HCT116 (cell line): ENCODE measurements at regions not wholly inside any gene's neighbourhood (a gene's known extent, or its start where the extent isn't known, plus 50 kb on each side); places are given as distances from the start of the nearest gene placed in this dataset.

Experiments used
- ATAC-seq: fragments of 200-7000 bp; cut with Tn5 transposase; 2 replicates; pipeline ENCODE4 v1.9.1; 2020; ENCODE audit warnings: mild to moderate bottlenecking, moderate library complexity
- BruUV-seq: library from RNA; stranded (reverse); fragments of 400-500 nt; replicated peaks from 2 replicates; lab custom pipeline; 2021; lab: Mats Ljungman, UMichigan
- CTCF ChIA-PET: fragments of 300-600 bp; sonication (Branson Sonifier 250); formaldehyde crosslinking; loops from one replicate; lab custom pipeline; 2021; ENCODE audit warnings: antibody characterized with exemption; lab: Charles Lee
- POLR2A ChIA-PET: fragments of 300-600, 350-600 bp; sonication (Branson Sonifier 250); formaldehyde crosslinking; loops from one replicate; lab custom pipeline; 2021; ENCODE audit warnings: antibody characterized with exemption; lab: Charles Lee
- RAD21 ChIA-PET, 2 experiments: fragments of 300-600 bp; sonication (Branson Sonifier 250); formaldehyde crosslinking; loops; one replicate each; lab custom pipeline; 2023; ENCODE audit warnings: low total read pairs in 2 of 2; ENCODE audit not compliant: uncharacterized antibody in 2 of 2, unreplicated experiment in 2 of 2, low non-redundant PET in 1 of 2; lab: Charles Lee
- DNase-seq: peaks from one replicate; pipeline ENCODE4 v3.0.0-alpha.2; 2010; ENCODE audit warnings: low read depth, low spot score
- H2AFZ ChIP-seq: fragments of 200-600 bp; shearing (Covaris generic), sonication (generic); 2 replicates; pipeline ENCODE4 v1.6.1; 2017; ENCODE audit warnings: low read depth, mixed run types, mixed read lengths, antibody characterized with exemption, low read length; ENCODE audit not compliant: poor library complexity, severe bottlenecking
- H3K27ac ChIP-seq: 2 replicates; pipeline ENCODE4 v1.5.1; 2012; ENCODE audit warnings: low read depth, low read length
- H3K27me3 ChIP-seq: fragments of 200-600 bp; sonication (generic); 2 replicates; pipeline ENCODE4 v1.6.1; 2016; ENCODE audit warnings: mixed run types, low read length, mixed read lengths; ENCODE audit not compliant: insufficient read depth
- H3K36me3 ChIP-seq, 2 experiments: fragments of 200-500 bp in 1 of 2; fragments of 200-600 bp in 1 of 2; sonication (Bioruptor generic) in 1 of 2; sonication (generic) in 1 of 2; 2 replicates each; pipeline versions ENCODE4 v1.5.1 to v1.6.1; 2014 to 2016; ENCODE audit warnings: low read length in 2 of 2, inconsistent platforms in 1 of 2, mixed read lengths in 1 of 2, mixed run types in 1 of 2; ENCODE audit not compliant: insufficient read depth in 2 of 2, control insufficient read depth in 1 of 2
- H3K4me1 ChIP-seq, 2 experiments: fragments of 200-600 bp in 1 of 2; sonication (generic) in 1 of 2; 2 replicates each; pipeline versions ENCODE4 v1.5.1 to v1.6.1; 2012 to 2017; ENCODE audit warnings: low read length in 2 of 2, inconsistent platforms in 1 of 2, mild to moderate bottlenecking in 1 of 2, mixed read lengths in 1 of 2, mixed run types in 1 of 2, moderate library complexity in 1 of 2; ENCODE audit not compliant: insufficient read depth in 2 of 2, control insufficient read depth in 1 of 2
- H3K4me2 ChIP-seq: fragments of 200-600 bp; sonication (generic); 2 replicates; pipeline ENCODE4 v1.6.1; 2017; ENCODE audit warnings: mixed run types, low read length, mixed read lengths
- H3K4me3 ChIP-seq, 2 experiments: fragments of 200-600 bp in 1 of 2; sonication (generic) in 1 of 2; replicated peaks in 1 of 2; 2 replicates each; pipeline ENCODE4 v1.5.1; 2011 to 2016; ENCODE audit warnings: low read length in 2 of 2, control low read depth in 1 of 2, low read depth in 1 of 2, mild to moderate bottlenecking in 1 of 2, mixed read lengths in 1 of 2, mixed run types in 1 of 2
- H3K79me2 ChIP-seq: fragments of 200-600 bp; sonication (generic); 2 replicates; pipeline ENCODE4 v1.6.1; 2017; ENCODE audit warnings: mild to moderate bottlenecking, mixed run types, low read length, moderate library complexity, mixed read lengths; ENCODE audit not compliant: insufficient read depth
- H3K9ac ChIP-seq: fragments of 200-600 bp; sonication (generic); 2 replicates; pipeline ENCODE4 v1.6.1; 2016; ENCODE audit warnings: low read length, mixed read lengths
- H3K9me2 ChIP-seq: fragments of 200-600 bp; sonication (generic), shearing (Covaris generic); 2 replicates; pipeline ENCODE4 v1.6.1; 2017; ENCODE audit warnings: mixed run types, mild to moderate bottlenecking, moderate library complexity; ENCODE audit not compliant: insufficient read depth
- H3K9me3 ChIP-seq, 2 experiments: fragments of 200-500 bp in 1 of 2; fragments of 200-600 bp in 1 of 2; sonication (Bioruptor generic) in 1 of 2; sonication (generic) in 1 of 2; 2 replicates each; pipeline ENCODE4 v1.6.1; 2014 to 2017; ENCODE audit warnings: low read length in 2 of 2, mixed read lengths in 2 of 2, inconsistent platforms in 1 of 2, low read depth in 1 of 2, mild to moderate bottlenecking in 1 of 2, mixed run types in 1 of 2, moderate library complexity in 1 of 2; ENCODE audit not compliant: control insufficient read depth in 1 of 2, insufficient read depth in 1 of 2
- H4K20me1 ChIP-seq: fragments of 200-600 bp; sonication (generic), shearing (Covaris generic); 2 replicates; pipeline ENCODE4 v1.6.1; 2017; ENCODE audit warnings: mixed run types, mild to moderate bottlenecking, moderate library complexity; ENCODE audit not compliant: insufficient read depth
- CEBPB ChIP-seq: IDR thresholded peaks from 2 replicates; pipeline ENCODE4 v1.6.1; 2012; ENCODE audit warnings: low read depth
- EGR1 ChIP-seq: IDR thresholded peaks from 2 replicates; pipeline ENCODE4 v1.6.1; 2012; ENCODE audit warnings: low read depth
- EZH2 ChIP-seq: fragments of 200-600 bp; sonication (generic); IDR thresholded peaks from 2 replicates; pipeline ENCODE4 v1.6.1; 2017; ENCODE audit warnings: antibody characterized with exemption, mixed run types
- EZH2phosphoT487 ChIP-seq: fragments of 200-600 bp; IDR thresholded peaks from 2 replicates; pipeline ENCODE4 v1.6.1; 2018; ENCODE audit warnings: antibody characterized with exemption, borderline replicate concordance
- FOSL1 ChIP-seq: IDR thresholded peaks from 2 replicates; pipeline ENCODE4 v1.6.1; 2012; ENCODE audit warnings: low read depth
- JUND ChIP-seq: IDR thresholded peaks from 2 replicates; pipeline ENCODE4 v1.6.1; 2012
- POLR2A ChIP-seq: IDR thresholded peaks from 2 replicates; pipeline ENCODE4 v1.7.0; 2011; ENCODE audit warnings: borderline replicate concordance; ENCODE audit not compliant: insufficient read depth, insufficient read length; ENCODE audit errors: extremely low read depth
- POLR2AphosphoS5 ChIP-seq: IDR thresholded peaks from 2 replicates; pipeline ENCODE4 v1.6.1; 2011; ENCODE audit warnings: mild to moderate bottlenecking, low read depth, low read length, moderate library complexity
- RAD21 ChIP-seq: IDR thresholded peaks from 2 replicates; pipeline ENCODE4 v1.6.1; 2012; ENCODE audit warnings: low read depth, mild to moderate bottlenecking
- SIN3A ChIP-seq: IDR thresholded peaks from 2 replicates; pipeline ENCODE4 v1.6.1; 2012; ENCODE audit warnings: low read depth
- SP1 ChIP-seq: IDR thresholded peaks from 2 replicates; pipeline ENCODE4 v1.6.1; 2012; ENCODE audit warnings: low read depth
- SRF ChIP-seq: IDR thresholded peaks from 2 replicates; pipeline ENCODE4 v1.6.1; 2012; ENCODE audit warnings: low read depth
- TCF7L2 ChIP-seq: IDR thresholded peaks from 2 replicates; pipeline ENCODE4 v1.7.0; 2011; ENCODE audit warnings: borderline replicate concordance, inconsistent platforms; ENCODE audit not compliant: insufficient read depth, insufficient read length; ENCODE audit errors: extremely low read depth
- YY1 ChIP-seq: IDR thresholded peaks from 2 replicates; pipeline ENCODE4 v1.6.1; 2011; ENCODE audit warnings: low read length, low read depth, moderate library complexity, mild to moderate bottlenecking; ENCODE audit not compliant: insufficient replicate concordance; ENCODE audit errors: extremely low read depth
- ZFX ChIP-seq: fragments of 450-650 bp; IDR thresholded peaks from 2 replicates; pipeline ENCODE4 v1.6.1; 2017
- ZNF274 ChIP-seq: fragments of 200-500 bp; sonication (Bioruptor generic); IDR thresholded peaks from 2 replicates; pipeline ENCODE4 v1.6.1; 2014; ENCODE audit warnings: mild to moderate bottlenecking, low read depth, low read length, inconsistent platforms
- intact Hi-C: fragments of 100-400 bp; cut with micrococcal nuclease; formaldehyde crosslinking; loops from 2 replicates; pipeline ENCODE4 v1.10.0; 2022
- TF ChIP-seq, protein P1 (sequence below): IDR thresholded peaks from 2 replicates; pipeline ENCODE4 v1.6.1; 2012
- TF ChIP-seq, protein P2 (sequence below), 3 experiments: fragments of 200-600 bp in 1 of 3; sonication (generic) in 1 of 3; IDR thresholded peaks in 2 of 3; conservative IDR thresholded peaks in 1 of 3; 2 replicates each; pipeline ENCODE4 v1.5.1; 2012 to 2017; ENCODE audit warnings: low read depth in 2 of 3, low read length in 2 of 3, antibody characterized with exemption in 1 of 3, borderline replicate concordance in 1 of 3, control low read depth in 1 of 3, mild to moderate bottlenecking in 1 of 3, mixed read lengths in 1 of 3, mixed run types in 1 of 3, moderate library complexity in 1 of 3; ENCODE audit not compliant: insufficient read depth in 1 of 3
- TF ChIP-seq, protein P3 (sequence below): IDR thresholded peaks from 2 replicates; pipeline ENCODE4 v1.6.1; 2012

DNA sequence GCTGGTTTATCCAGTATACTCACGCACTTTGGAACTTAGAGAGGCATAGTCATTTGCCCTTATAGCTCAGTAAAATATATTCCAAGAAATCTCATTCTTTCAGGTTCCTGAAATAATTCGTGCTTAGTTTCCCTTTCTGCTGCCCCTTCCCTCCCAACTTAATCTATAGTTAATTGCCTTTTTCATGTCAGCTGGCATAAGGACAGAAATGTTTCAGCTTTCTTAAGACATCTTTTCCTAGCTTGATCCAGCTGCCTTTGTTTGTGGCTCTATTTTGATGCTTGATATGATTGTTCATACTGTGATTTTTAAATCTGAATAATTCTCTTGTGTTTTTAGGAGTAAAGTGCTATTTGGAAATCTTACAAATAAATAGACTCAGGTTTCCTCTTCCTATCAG lies 120.0 kb upstream of the SEL1L start:
- intact Hi-C loops, result no loop called here
- TF ChIP-seq, protein P1, sequence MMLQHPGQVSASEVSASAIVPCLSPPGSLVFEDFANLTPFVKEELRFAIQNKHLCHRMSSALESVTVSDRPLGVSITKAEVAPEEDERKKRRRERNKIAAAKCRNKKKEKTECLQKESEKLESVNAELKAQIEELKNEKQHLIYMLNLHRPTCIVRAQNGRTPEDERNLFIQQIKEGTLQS, result no peak
- TF ChIP-seq TCF7L2, result no peak
- no peak for TF ChIP-seq EZH2
- no peak for TF ChIP-seq CEBPB
- BruUV-seq, result no TSS peak
- no peaks in the 10 kb centered on the region for H3K36me3 ChIP-seq
- H4K20me1 ChIP-seq, result no peaks in the 10 kb centered on the region
- ATAC-seq, result no peak
- H2AFZ ChIP-seq, result no peak overlapping the region
- ChIA-PET CTCF (no interaction called here), POLR2A (no interaction called here), RAD21 (no interaction called here)
- no peak overlapping the region for H3K9ac ChIP-seq
- no peak overlapping the region for H3K4me3 ChIP-seq
- H3K9me2 ChIP-seq, result no peaks in the 10 kb centered on the region
- no peaks in the 10 kb centered on the region for H3K79me2 ChIP-seq
- no peak for DNase-seq
- H3K27me3 ChIP-seq, result no peaks in the 10 kb centered on the region
- no peak overlapping the region for H3K4me2 ChIP-seq
- H3K9me3 ChIP-seq, result no peaks in the 10 kb centered on the region
- H3K27ac ChIP-seq, result no peak overlapping the region
- H3K4me1 ChIP-seq, result no peaks in the 10 kb centered on the region

DNA sequence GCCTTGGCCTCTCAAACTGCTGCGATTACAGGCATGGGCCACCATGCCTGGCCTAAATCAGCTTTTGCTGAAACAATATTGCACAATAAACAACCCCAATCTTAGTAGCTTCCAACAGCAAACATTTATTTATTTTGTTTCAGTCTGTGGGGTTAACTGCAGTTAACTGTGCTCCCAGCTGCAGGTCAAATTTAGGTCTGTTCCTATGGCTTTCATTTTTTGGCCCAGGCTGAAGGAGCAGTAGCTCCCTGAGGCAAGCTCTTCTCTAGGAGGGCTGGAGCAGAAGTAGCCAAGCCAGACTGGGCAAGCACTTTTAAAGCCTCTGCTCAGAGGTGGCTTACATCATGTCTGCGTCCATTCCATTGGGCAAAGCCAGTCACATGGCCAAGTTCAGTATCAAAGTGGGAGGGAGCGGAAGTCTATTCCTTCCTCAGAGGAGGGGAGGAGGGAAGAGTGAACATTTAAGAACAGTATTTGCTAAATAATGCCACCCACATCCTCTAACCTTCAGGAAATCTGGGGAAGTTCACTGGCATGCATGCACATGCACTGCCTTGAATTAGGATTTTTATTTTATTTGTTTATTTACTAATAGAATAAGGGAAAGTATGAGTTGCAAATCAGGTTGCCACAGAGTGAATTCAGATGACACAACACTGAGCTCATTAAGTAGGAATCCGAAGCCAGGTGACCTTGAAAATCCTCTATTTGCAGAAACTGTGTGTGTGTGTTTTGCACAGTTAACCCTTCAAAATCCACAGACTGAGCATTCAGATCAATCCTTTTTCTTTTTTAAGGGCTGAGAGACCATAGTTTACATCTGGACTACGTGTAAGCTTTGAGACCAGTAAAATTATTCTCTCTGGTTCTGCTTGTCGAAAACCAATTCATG lies 122.0 kb upstream of the SEL1L start:
- H4K20me1 ChIP-seq, result no peaks in the 10 kb centered on the region
- no peaks in the 10 kb centered on the region for H3K9me2 ChIP-seq
- H3K27ac ChIP-seq, result no peak overlapping the region
- no TSS peak for BruUV-seq
- POLR2A ChIA-PET, result no interaction called here
- no peak overlapping the region for H2AFZ ChIP-seq
- no peaks in the 10 kb centered on the region for H3K9me3 ChIP-seq
- CTCF ChIA-PET, result no interaction called here
- H3K4me2 ChIP-seq, result no peak overlapping the region
- H3K79me2 ChIP-seq, result no peaks in the 10 kb centered on the region
- intact Hi-C loops, result no loop called here
- ATAC-seq (no peak), DNase-seq (no peak)
- H3K36me3 ChIP-seq, result no peaks in the 10 kb centered on the region
- no peak overlapping the region for H3K4me3 ChIP-seq
- RAD21 ChIA-PET, result no interaction called here
- H3K9ac ChIP-seq, result no peak overlapping the region
- no peaks in the 10 kb centered on the region for H3K4me1 ChIP-seq
- no peaks in the 10 kb centered on the region for H3K27me3 ChIP-seq
- TF ChIP-seq RAD21 (no peak), SP1 (no peak), EZH2phosphoT487 (no peak), FOSL1 (no peak), ZNF274 (no peak), EGR1 (no peak), POLR2AphosphoS5 (no peak), SIN3A (no peak), YY1 (no peak), POLR2A (no peak), EZH2 (no peak), JUND (no peak), ZFX (no peak), SRF (no peak)
- TF ChIP-seq, protein P2, sequence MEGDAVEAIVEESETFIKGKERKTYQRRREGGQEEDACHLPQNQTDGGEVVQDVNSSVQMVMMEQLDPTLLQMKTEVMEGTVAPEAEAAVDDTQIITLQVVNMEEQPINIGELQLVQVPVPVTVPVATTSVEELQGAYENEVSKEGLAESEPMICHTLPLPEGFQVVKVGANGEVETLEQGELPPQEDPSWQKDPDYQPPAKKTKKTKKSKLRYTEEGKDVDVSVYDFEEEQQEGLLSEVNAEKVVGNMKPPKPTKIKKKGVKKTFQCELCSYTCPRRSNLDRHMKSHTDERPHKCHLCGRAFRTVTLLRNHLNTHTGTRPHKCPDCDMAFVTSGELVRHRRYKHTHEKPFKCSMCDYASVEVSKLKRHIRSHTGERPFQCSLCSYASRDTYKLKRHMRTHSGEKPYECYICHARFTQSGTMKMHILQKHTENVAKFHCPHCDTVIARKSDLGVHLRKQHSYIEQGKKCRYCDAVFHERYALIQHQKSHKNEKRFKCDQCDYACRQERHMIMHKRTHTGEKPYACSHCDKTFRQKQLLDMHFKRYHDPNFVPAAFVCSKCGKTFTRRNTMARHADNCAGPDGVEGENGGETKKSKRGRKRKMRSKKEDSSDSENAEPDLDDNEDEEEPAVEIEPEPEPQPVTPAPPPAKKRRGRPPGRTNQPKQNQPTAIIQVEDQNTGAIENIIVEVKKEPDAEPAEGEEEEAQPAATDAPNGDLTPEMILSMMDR (IDR thresholded peaks at IDR 0.05 in 2 of 3, conservative IDR thresholded peaks at IDR 0.05 in 1 of 3; ENCODE audit: borderline replicate concordance in 1 of 3, insufficient read depth in 1 of 3, low read depth in 2 of 3, low read length in 2 of 3), result no peak
- TF ChIP-seq, protein P3, sequence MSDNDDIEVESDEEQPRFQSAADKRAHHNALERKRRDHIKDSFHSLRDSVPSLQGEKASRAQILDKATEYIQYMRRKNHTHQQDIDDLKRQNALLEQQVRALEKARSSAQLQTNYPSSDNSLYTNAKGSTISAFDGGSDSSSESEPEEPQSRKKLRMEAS, result no peak
- TF ChIP-seq, protein P1, result no peak
